GM21367 (cell line): ENCODE measurements at regions not wholly inside any gene's neighbourhood (a gene's known extent, or its start where the extent isn't known, plus 50 kb on each side); places are given as distances from the start of the nearest gene placed in this dataset.
"Not testable (repeated sequence)": the region's sequence is repeated elsewhere in the genome, so short reads cannot be mapped to it uniquely, and the experiment has no call there.

ENCODE experiments used
- ATAC-seq: cut with Tn5 transposase; IDR thresholded peaks from one replicate; pipeline ENCODE4 v1.9.1; 2021; ENCODE audit not compliant: unreplicated experiment

GRCh38 chr10:117745301-117745700 is 202.8 kb downstream of the EMX2 start:
- ATAC-seq: no peak

DNA sequence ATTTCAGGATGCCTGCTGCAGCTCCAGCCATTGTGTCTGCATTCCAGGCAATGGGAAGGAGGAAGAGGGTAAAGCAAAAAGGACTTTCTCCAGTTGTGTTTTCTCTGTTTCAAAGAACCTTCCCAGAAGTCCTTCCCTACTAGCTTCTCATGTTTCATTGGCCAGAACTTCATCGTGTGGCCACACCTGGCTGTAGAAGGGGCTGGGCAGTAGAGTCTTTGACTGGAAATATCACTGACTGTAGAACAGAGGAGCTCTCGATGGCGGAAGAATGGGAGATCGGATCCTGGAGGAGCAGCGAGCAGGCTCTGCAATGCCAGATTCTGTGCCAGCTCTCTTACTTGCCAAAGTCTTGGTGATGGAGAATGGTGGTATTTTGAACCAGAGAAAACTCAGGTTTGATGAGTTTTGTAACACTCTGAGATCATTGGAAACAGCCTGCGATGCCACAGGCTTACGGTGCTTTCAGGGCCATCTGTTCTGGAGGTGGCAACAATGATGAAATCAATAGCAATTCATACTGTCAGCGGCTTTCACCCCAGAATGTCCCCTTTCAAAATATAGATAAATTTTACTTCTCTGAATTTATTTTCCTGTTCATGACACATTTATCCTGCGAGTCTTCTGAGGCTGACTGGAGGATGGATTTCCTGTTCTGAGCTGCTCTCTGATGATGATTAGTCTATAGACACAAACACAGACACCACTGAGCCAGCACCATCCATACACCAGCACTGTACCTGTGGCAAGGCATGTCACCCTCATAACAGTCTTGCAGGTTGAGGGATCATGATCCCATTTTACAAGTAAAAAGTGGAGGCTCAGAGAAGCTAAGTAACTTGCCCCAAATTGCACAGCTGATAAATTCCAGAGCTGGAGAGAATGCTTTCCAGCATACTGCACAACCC is 204.2 kb downstream of the EMX2 start:
- ATAC-seq: no peak

DNA sequence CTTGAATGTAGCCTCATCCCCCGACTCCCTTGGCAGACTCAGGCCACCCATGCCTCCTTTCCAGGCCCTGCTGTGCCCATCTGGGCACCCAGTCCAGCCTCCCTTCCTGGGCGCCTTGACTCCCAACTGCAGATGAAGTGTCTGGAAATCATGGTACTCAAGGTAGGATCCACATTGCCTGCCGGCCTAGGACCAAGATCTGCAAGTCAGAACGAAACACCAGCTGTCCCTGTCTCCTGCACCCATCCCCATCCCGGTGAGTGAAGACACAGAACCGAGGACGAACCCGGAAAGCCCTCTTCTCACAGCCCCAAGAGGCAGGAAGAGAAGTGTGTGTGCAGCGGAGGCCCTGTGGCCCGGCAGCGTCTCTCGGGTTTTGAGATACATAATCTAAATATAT is 205.1 kb downstream of the EMX2 start:
- no peak for ATAC-seq

- no peak for ATAC-seq
Measured at GRCh38 chr10:117748058-117748457, 205.5 kb downstream of the EMX2 start.

DNA sequence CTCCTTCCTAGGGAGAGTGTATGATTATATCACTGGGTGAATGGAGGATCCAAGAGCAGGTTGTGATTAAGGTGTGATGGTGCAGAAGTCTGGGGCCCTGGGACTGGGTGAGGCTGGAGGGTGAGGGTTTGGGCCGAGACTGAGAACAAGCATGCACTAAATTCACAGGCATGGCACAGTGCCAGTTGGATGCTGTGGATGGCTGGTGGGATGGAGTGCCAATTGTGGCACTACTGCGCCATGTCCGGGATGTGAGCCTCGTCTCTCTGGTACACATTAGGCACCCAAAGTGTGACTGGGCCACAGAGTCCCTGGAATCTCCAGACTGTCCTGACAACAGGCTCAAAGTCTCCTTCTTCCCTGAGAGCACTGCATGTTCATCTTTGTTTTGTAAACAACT is 208.1 kb downstream of the EMX2 start:
- no peak for ATAC-seq

GRCh38 chr10:117751259-117751658 is 208.7 kb downstream of the EMX2 start:
- no peak for ATAC-seq

DNA sequence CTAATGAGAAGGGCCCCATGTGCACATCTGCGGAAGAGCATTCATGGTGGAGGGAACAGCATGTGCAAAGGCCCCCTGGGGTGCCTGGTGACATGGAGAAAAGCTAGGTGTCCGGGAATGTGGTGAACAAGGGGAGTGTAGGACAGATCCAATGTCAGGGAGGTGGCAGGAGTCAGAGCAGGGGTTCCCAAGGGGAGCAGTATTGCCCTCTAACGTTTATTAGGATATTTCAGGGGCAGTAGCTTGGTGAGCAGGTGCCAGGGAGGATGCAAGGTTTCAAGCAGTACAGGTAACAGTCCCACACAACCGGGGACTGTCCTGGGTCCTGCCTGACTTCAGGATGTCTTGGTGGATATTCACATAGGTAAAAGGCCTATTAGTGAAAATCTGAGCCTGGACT is 209.6 kb downstream of the EMX2 start:
- ATAC-seq: no peak

DNA sequence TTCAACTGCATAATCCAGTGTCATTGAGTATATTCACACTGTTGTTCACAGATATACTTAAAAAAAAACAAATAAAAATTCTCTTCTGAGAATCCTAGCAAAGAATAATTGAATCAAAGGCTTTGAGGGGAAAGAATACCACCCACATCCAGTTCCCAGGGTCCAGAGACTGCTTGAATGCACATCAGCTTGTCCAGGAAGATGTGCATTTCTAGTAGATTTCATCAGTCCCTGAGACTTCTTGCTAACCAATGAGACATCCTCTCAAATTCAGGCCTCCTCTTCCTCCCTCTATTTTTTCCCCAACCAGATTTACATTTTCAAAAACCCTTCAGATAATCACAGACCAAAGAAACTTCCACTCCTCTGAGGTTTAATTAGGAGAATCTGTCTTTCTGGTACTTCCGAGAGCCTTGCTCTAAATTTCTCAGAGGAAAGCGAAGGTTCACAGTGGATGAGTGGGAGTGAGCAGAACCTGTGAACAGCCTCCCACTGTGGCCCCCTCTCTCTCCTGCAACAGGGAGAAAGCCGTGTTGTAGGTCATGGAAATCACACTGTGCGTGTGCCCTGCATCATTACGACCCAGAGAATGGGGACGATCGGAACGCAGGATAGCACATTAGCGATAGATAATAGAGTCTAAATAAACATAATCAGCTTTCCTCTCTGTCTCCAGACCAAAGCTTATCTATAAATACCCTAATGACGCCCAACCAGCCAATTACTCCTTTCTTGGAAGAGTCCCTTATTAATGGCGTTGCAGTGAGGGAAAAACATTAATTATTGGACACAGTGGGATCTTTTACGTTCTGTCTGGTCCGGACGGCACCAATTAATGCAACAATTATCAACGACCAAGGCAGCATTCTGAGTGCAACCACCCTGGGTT is 212.5 kb downstream of the EMX2 start:
- no peak for ATAC-seq

DNA sequence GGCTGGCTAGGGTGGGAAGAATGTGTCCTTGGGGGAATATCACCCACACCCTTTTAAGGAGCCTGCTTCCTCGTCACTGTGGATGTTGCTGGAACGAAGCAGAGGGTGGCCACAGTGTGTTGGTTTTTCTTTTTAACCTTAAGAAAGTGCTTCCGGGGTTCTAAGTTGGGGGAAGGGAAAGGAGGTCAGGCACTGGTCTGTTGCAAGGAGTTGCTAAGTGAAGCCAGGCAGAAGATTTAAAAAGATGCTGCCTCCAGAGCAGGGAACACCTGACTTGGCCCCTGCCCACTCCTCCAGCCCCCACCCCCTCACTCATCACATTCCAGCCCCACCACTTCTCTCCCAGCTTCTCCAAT is 213.1 kb downstream of the EMX2 start:
- ATAC-seq: no peak

DNA sequence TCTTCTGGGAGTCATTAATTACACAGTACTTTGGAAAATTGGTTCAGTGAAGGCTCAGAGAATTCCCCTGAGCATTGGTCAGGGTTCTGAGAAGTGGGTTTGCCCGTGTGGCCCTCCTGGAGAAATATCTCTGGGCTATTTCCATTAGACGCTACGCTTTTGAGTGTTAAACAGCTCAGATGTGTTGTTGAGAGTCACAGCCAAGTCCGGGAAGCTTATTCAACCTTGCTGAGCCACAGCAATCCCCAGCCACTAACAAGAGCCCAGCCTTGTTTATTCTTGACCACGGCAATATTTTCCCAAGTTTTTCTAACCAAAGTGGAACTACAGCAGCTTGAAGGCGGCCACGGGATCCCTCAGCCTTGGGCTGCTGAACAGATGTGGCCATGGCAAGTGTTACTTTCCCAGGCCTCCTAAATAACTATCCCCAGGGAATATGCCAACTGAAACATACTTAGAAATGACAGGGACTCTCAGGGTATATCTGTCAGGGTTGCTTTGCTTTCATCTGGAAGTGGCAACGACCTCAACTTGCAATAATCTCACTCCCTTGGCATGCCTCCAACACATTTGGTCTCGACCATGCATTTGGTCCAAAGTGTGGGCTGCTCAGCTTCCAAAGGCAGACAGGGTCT is 214.7 kb downstream of the EMX2 start:
- ATAC-seq: no peak

GRCh38 chr10:117759266-117759665 is 216.7 kb downstream of the EMX2 start:
- no peak for ATAC-seq

DNA sequence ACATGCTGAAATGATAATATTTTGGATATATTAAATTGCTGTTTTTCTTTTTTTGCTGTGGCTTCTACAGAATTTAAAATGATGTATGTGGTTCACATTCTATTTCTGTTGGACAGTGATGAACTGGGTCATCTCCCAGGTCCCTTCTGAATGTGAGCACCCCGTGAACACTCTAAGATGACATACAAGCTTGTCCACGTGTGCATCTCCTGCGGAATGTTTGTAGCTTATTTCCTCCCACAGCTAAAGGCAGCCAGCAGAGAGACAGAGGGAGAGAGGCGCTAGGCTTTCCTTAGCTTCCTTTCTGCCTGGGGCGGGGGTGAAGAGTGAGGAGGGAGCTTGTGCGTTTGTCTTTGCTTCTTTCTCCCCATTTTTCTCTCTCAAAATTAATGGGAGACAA is 219.1 kb downstream of the EMX2 start:
- no peak for ATAC-seq

GRCh38 chr10:117762126-117762818 is 219.7 kb downstream of the EMX2 start:
- no peak for ATAC-seq

GRCh38 chr10:117762819-117763172 is 220.2 kb downstream of the EMX2 start:
- no peak for ATAC-seq

- no peak for ATAC-seq
Measured at GRCh38 chr10:117763528-117763927, 221.0 kb downstream of the EMX2 start.

DNA sequence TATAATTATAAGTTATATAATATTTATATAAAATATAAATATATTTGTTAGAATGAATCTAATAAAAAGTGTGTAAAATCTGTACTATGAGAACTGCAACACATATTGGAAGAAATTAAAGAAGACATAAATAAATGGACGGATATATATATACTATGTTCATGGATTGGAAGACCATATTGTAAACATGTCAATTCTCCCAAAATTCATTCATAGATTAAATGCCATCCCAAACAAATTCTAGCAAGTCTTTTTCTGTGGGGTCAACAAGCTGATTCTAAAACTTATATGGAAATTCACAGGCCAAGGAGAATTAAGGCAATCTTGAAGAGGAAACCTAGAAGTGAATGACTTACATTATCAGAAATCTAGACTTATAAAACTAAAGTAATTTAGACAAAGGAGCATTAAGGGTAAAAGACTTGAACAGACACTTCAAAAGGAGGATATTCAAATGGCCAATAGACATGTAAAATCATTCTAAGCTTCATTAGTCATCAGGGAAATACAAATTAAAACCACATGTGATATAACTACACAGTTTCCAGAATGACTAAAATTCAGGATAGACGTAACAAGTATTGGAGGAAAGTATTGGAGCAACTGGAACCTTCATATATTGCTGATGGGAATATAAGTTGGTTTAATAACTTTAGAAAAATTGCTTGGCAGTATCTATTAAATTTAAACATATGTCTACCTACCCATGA is 225.9 kb downstream of the EMX2 start:
- ATAC-seq: no peak

DNA sequence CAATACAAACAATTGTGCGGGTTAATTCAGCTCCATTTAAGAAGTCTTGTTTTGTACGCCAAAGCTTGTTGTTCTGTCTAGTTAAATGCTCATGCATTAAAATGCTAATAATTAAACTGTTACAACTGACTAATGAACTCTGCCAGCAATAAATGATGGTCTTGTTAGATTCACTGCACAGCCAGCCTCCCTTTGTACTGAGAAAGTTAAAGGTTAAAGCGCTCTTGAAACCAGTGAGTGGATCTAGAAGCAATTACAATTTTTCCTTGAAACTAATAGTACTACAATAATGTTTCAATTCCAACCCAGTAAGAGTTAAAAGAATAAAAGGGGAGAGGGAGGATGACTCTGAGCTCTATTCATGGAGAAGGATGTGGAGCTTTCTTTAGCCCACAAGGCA is 233.0 kb downstream of the EMX2 start:
- no peak for ATAC-seq

GRCh38 chr10:117777222-117777621 is 234.7 kb downstream of the EMX2 start:
- not testable (repeated sequence) for ATAC-seq

GRCh38 chr10:117778241-117778640 is 235.7 kb downstream of the EMX2 start:
- ATAC-seq: no peak

DNA sequence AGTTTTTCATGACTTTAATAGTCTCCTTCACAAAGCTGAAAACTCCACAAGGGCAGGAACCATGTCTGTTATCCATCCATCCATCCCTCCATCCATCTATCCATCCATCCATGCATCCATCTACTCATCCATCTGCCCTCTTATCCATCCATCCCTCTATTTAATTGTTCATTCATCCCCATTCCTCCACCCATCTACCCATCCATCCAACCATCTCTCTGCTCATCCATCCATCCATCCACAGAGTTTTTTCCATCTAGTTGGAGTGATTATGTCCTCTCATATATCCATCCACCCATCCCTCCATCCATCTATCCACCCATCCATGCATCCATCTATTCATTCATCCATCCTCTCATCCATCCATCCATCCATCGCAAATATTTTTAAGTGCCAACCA is 237.9 kb downstream of the EMX2 start:
- no peak for ATAC-seq
